K562 (cell line): ENCODE measurements at regions not wholly inside any gene's neighbourhood (a gene's known extent, or its start where the extent isn't known, plus 50 kb on each side); places are given as distances from the start of the nearest gene placed in this dataset.

Experiments
- ATAC-seq: fragments of 200-7000 bp; cut with Tn5 transposase; 3 replicates; pipeline ENCODE4 v1.9.1; 2020; ENCODE audit warnings: moderate library complexity
- BruUV-seq: library from RNA; stranded (reverse); fragments of 400-500 nt; replicated peaks from 2 replicates; lab custom pipeline; 2021; lab: Mats Ljungman, UMichigan
- CTCF ChIA-PET: fragments of 300-600 bp; formaldehyde crosslinking; extraction: SDS; loops from one replicate; lab custom pipeline; 2021; ENCODE audit warnings: low intra/inter-chr PET ratio; lab: Yijun Ruan, JAX
- POLR2A ChIA-PET: fragments of 300-600, 350-650 bp; sonication (Branson Sonifier 250); formaldehyde crosslinking; extraction: SDS; loops from one replicate; lab custom pipeline; 2021; ENCODE audit warnings: antibody characterized with exemption, inconsistent platforms; lab: Yijun Ruan, JAX
- DNase-seq, 4 experiments: peaks; one replicate each; pipeline versions ENCODE4 v3.0.0 to v3.0.0-alpha.2; 2011 to 2018; ENCODE audit warnings: low spot score in 3 of 4, mixed read lengths in 3 of 4; ENCODE audit errors: extremely low read depth in 1 of 4
- FAIRE-seq: peaks from 2 replicates; lab custom pipeline; 2011; peaks lifted over from hg19 to GRCh38; lab: Jason Lieb, UNC
- H2AFZ ChIP-seq: 2 replicates; pipeline ENCODE4 v1.6.0; 2011; ENCODE audit warnings: low read depth, low read length, control low read depth, inconsistent platforms
- H3K27ac ChIP-seq: fragments of 200-600 bp; 3 replicates; pipeline ENCODE4 v1.8.0; 2011; ENCODE audit warnings: low read depth, mild to moderate bottlenecking, control low read depth, inconsistent platforms, low read length, moderate library complexity, mixed read lengths; ENCODE audit errors: extremely low read depth
- H3K27me3 ChIP-seq, 2 experiments: fragments of 300-600 bp in 1 of 2; 2 replicates in 1 of 2; 3 replicates in 1 of 2; pipeline versions ENCODE4 v1.6.0 to v1.8.0; 2011; ENCODE audit warnings: inconsistent platforms in 2 of 2, low read length in 2 of 2, mild to moderate bottlenecking in 1 of 2, mixed read lengths in 1 of 2, moderate library complexity in 1 of 2; ENCODE audit not compliant: control insufficient read depth in 2 of 2, insufficient read depth in 2 of 2
- H3K36me3 ChIP-seq: fragments of 300-600 bp; 3 replicates; pipeline ENCODE4 v1.8.0; 2011; ENCODE audit warnings: mild to moderate bottlenecking, low read length, inconsistent platforms; ENCODE audit not compliant: control insufficient read depth, insufficient read depth
- H3K4me1 ChIP-seq, 2 experiments: fragments of 200-600 bp in 1 of 2; replicated peaks in 1 of 2; 2 replicates in 1 of 2; 3 replicates in 1 of 2; pipeline versions ENCODE4 v1.5.1 to v1.8.0; 2011; ENCODE audit warnings: inconsistent platforms in 2 of 2, low read length in 2 of 2, mild to moderate bottlenecking in 1 of 2, mixed read lengths in 1 of 2, moderate library complexity in 1 of 2; ENCODE audit not compliant: control insufficient read depth in 2 of 2, insufficient read depth in 2 of 2
- H3K4me2 ChIP-seq: 2 replicates; pipeline ENCODE4 v1.6.1; 2011; ENCODE audit warnings: low read length, control low read depth, inconsistent platforms, mixed read lengths; ENCODE audit not compliant: insufficient read depth
- H3K4me3 ChIP-seq: fragments of 200-600 bp; sonication (generic), shearing (Covaris generic); 2 replicates; pipeline ENCODE4 v1.5.1; 2016; ENCODE audit warnings: control low read depth, inconsistent platforms
- H3K79me2 ChIP-seq: fragments of 200-600 bp; 3 replicates; pipeline ENCODE4 v1.8.0; 2011; ENCODE audit warnings: low read length, inconsistent platforms; ENCODE audit not compliant: control insufficient read depth, insufficient read depth
- H3K9ac ChIP-seq, 2 experiments: 2 replicates each; pipeline versions ENCODE4 v1.6.0 to v1.6.1; 2011; ENCODE audit warnings: low read depth in 2 of 2, low read length in 2 of 2, control low read depth in 1 of 2, inconsistent platforms in 1 of 2, mild to moderate bottlenecking in 1 of 2, mixed read lengths in 1 of 2; ENCODE audit not compliant: insufficient read depth in 1 of 2
- H3K9me1 ChIP-seq: one replicate; pipeline ENCODE4 v1.6.0; 2011; ENCODE audit warnings: inconsistent platforms, mild to moderate bottlenecking, low read length, moderate library complexity; ENCODE audit not compliant: control insufficient read depth, insufficient read depth
- H3K9me3 ChIP-seq: replicated peaks from 2 replicates; pipeline ENCODE4 v1.5.1; 2011; ENCODE audit warnings: low read depth, low read length, inconsistent platforms; ENCODE audit not compliant: control insufficient read depth, insufficient read depth
- H4K20me1 ChIP-seq: replicated peaks from 2 replicates; pipeline ENCODE4 v1.6.1; 2011; ENCODE audit warnings: low read length, inconsistent platforms, mixed read lengths; ENCODE audit not compliant: control insufficient read depth, insufficient read depth
- ATF4 ChIP-seq: fragments of 450-650 bp; formaldehyde crosslinking; IDR thresholded peaks from 2 replicates; pipeline ENCODE4 v1.4.0; 2022; ENCODE audit warnings: mild to moderate bottlenecking, moderate library complexity
- CTCFL ChIP-seq: IDR thresholded peaks from 2 replicates; pipeline ENCODE4 v1.6.1; 2011; ENCODE audit warnings: borderline replicate concordance, low read depth, mild to moderate bottlenecking, moderate library complexity, low read length; ENCODE audit not compliant: insufficient read depth, poor library complexity, severe bottlenecking
- DACH1 ChIP-seq: fragments of 450-650 bp; IDR thresholded peaks from 2 replicates; pipeline ENCODE4 v1.6.1; 2018; ENCODE audit not compliant: partially characterized antibody
- GATAD2B ChIP-seq: fragments of 450-650 bp; IDR thresholded peaks from 2 replicates; pipeline ENCODE4 v1.6.1; 2017; ENCODE audit warnings: mild to moderate bottlenecking, borderline replicate concordance
- LEF1 ChIP-seq: fragments of 450-650 bp; IDR thresholded peaks from 2 replicates; pipeline ENCODE4 v1.6.1; 2016; ENCODE audit warnings: mild to moderate bottlenecking
- ZNF583 ChIP-seq: fragments of 250-450 bp; sonication (Bioruptor Pico); IDR thresholded peaks from 2 replicates; pipeline ENCODE4 v1.4.0; 2020
- ZNF695 ChIP-seq: fragments of 450-650 bp; formaldehyde crosslinking; IDR thresholded peaks from 2 replicates; pipeline ENCODE4 v1.4.0; 2020; ENCODE audit warnings: mild to moderate bottlenecking, moderate library complexity
- WGBS: fragments of 100-300 bp; shearing (Covaris generic); methylation state at CpG from one replicate; pipeline ENCODE4 v1.1.6; 2016; ENCODE audit warnings: low coverage, mixed read lengths; ENCODE audit not compliant: insufficient coverage; ENCODE audit errors: missing lambda C conversion rate; 5-methylcytosine and 5-hydroxymethylcytosine counted together
- in situ Hi-C: fragments of 300-500 bp; cut with MboI; formaldehyde crosslinking; loops from 4 replicates; pipeline ENCODE4 v1.15.0; 2018; ENCODE audit warnings: inconsistent platforms, mixed read lengths
- intact Hi-C: fragments of 100-400 bp; cut with micrococcal nuclease; formaldehyde crosslinking; loops from 2 replicates; pipeline ENCODE4 v1.14.2; 2022
- TF ChIP-seq, protein P1 (sequence below): fragments of 250-450 bp; sonication (Bioruptor Pico); IDR thresholded peaks from 2 replicates; pipeline ENCODE4 v1.4.0; 2020; ENCODE audit warnings: mild to moderate bottlenecking

DNA sequence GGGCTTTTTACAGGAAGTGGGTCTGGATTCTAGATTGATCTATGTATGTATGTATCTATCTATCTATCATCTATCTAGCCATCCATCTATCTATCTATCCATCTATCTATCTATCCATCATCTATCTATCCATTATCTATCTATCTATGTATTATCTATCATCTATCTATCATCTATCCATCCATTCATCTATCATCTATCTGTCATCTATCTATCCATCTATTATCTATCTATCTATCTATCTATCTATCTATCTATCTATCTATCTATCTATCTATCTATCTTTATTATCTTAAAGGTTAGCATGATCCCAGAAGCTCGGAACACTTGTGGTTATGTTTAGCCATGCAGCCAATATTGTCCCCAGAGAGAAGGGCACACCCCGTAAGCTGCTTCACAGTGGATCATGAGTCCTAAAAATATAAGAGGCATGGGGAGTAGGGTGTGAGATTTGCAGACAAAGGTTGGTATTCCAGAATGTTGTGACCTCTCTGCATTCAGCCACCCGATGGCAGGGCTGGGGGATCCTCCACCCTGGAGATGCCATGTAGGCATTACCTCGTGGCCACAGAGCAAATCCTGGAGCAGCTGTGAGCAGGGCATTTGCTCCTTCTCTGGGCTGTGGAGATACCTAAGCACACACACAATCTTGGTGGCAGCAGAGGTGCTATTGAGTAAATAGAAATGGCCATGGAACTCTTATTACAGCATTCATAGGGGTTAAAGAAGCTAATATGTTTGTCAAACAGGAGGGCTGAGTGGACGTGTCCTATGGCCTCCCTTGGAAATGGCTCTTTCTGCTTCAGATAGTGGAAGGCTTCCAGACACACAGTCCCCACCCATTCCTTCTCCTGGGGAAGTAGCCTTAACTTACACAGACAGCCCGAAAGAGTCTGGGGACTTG is 310.0 kb upstream of the TSHZ3 start:
- no peaks in the 10 kb centered on the region for H3K9me3 ChIP-seq
- BruUV-seq = no TSS peak
- no peak overlapping the region for H3K4me3 ChIP-seq
- no peaks in the 10 kb centered on the region for H3K36me3 ChIP-seq
- TF ChIP-seq ATF4 (CRISPR knock-in tag) (no peak), DACH1 (peak; percentile 94), GATAD2B (peak; percentile 50; the same call in 1 of the 2 replicates)
- TF ChIP-seq, all 486 proteins: peak for 2
- no peaks in the 10 kb centered on the region for H3K4me1 ChIP-seq
- no peak overlapping the region for H3K4me2 ChIP-seq
- no peak overlapping the region for H3K27ac ChIP-seq
- intact Hi-C loops (no loop called here), in situ Hi-C loops (no loop called here)
- no peak for FAIRE-seq
- ChIA-PET POLR2A (interaction anchor here (0.7 kb wide), 1 partner anchor 30 kb away, joined by 3 read pairs; no protein-coding TSS in a partner anchor), CTCF (no interaction called here)
- H3K27me3 ChIP-seq = no peaks in the 10 kb centered on the region; a peak in 1 of 5 replicates
- no peaks in the 10 kb centered on the region for H4K20me1 ChIP-seq
- no peak for DNase-seq
- WGBS = 15% methylated on average over 6 of the region's 6 CpGs
- no peak for ATAC-seq
- H2AFZ ChIP-seq = no peak overlapping the region
- H3K79me2 ChIP-seq = no peaks in the 10 kb centered on the region
- no peaks in the 10 kb centered on the region for H3K9me1 ChIP-seq
- no peak overlapping the region for H3K9ac ChIP-seq

DNA sequence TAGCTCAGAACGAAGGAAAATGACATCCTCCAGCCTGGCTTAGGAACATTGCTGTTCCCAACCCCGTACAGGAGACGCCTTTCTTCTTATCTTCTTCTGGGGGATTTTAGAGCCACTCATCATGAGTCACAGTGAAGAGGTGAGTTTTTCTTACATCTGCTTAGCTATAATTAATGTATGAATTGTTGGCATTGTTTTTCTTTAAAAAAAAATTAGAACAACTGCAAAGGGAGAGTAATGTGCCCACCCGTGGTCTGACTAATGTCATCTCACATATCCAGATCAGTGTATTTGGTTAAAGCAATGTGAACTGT is 310.6 kb upstream of the TSHZ3 start:
- ATAC-seq = no peak
- no peaks in the 10 kb centered on the region for H3K9me3 ChIP-seq
- H3K4me3 ChIP-seq = no peak overlapping the region
- no peaks in the 10 kb centered on the region for H4K20me1 ChIP-seq
- no peak overlapping the region for H3K9ac ChIP-seq
- no peak for DNase-seq
- no peaks in the 10 kb centered on the region; a peak in 1 of 5 replicates for H3K27me3 ChIP-seq
- no peaks in the 10 kb centered on the region for H3K36me3 ChIP-seq
- H2AFZ ChIP-seq = no peak overlapping the region
- no peaks in the 10 kb centered on the region for H3K9me1 ChIP-seq
- no peaks in the 10 kb centered on the region for H3K79me2 ChIP-seq
- no TSS peak for BruUV-seq
- in situ Hi-C loops (no loop called here), intact Hi-C loops (no loop called here)
- CTCF ChIA-PET = no interaction called here
- H3K27ac ChIP-seq = no peak overlapping the region
- POLR2A ChIA-PET = no interaction called here
- no peaks in the 10 kb centered on the region for H3K4me1 ChIP-seq
- FAIRE-seq = no peak
- WGBS = 0% methylated on average over 4 of the region's 4 CpGs
- H3K4me2 ChIP-seq = no peak overlapping the region
- no peak for TF ChIP-seq CTCFL
- TF ChIP-seq, protein P1, sequence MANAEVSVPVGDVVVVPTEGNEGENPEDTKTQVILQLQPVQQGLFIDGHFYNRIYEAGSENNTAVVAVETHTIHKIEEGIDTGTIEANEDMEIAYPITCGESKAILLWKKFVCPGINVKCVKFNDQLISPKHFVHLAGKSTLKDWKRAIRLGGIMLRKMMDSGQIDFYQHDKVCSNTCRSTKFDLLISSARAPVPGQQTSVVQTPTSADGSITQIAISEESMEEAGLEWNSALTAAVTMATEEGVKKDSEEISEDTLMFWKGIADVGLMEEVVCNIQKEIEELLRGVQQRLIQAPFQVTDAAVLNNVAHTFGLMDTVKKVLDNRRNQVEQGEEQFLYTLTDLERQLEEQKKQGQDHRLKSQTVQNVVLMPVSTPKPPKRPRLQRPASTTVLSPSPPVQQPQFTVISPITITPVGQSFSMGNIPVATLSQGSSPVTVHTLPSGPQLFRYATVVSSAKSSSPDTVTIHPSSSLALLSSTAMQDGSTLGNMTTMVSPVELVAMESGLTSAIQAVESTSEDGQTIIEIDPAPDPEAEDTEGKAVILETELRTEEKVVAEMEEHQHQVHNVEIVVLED (CRISPR knock-in tag) = no peak
- TF ChIP-seq ZNF695 (CRISPR knock-in tag) = no peak
- no peak for TF ChIP-seq LEF1
- no peak for TF ChIP-seq ZNF583 (CRISPR knock-in tag)
